Ovary (tissue), 3 donors: ENCODE measurements at regions not wholly inside any gene's neighbourhood (a gene's known extent, or its start where the extent isn't known, plus 50 kb on each side); places are given as distances from the start of the nearest gene placed in this dataset.

Source experiments
- CTCF ChIP-seq, 3 donors: fragments of 450-650 bp in 2 of 3; fragments of 200-600 bp in 1 of 3; IDR thresholded peaks; one replicate each; pipeline versions ENCODE4 v1.5.1 to v1.8.0; 2016 to 2022; ENCODE audit warnings: antibody characterized with exemption in 3 of 3, mild to moderate bottlenecking in 1 of 3
- EP300 ChIP-seq: sonication (generic); formaldehyde crosslinking; IDR thresholded peaks from one replicate; pipeline ENCODE4 v1.6.1; 2017; ENCODE audit warnings: antibody characterized with exemption
- POLR2A ChIP-seq: fragments of 450-650 bp; IDR thresholded peaks from one replicate; pipeline ENCODE4 v1.6.1; 2017; ENCODE audit warnings: antibody characterized with exemption, mild to moderate bottlenecking, moderate library complexity
- donor health status: DM: no; HTN: no; CAD: no.

DNA sequence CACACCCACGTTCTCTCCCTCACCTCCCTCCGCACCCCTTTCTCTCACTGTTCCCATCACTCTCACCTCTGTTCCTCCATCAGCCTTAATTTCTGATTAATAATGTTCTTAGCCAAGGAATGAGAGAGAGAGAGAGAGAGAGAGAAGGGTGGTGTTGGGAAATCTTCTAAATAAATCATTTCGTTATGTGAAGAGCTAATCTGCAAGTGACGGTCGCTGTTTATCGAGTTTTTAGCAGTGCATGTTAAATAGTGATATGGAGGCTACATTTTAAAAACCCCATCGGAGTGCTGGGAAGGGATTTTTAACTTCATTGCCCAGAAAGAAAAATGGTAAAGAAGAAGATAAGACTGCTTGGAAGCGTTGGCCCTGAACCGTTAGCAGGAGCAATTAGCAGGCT is 203.3 kb upstream of the LHX5 start:
- no peak for TF ChIP-seq POLR2A
- TF ChIP-seq CTCF (IDR thresholded peaks at IDR 0.05) = no peak
- TF ChIP-seq EP300 = no peak
